ENCODE measurements at regions not wholly inside any gene's neighbourhood (a gene's known extent, or its start where the extent isn't known, plus 50 kb on each side); places are given as distances from the start of the nearest gene placed in this dataset.
A peak's percentile ranks its signal among the peaks of the same experiment; 100 is the strongest.

- Mint-ChIP-seq H3K36me3 (ENCODE audit: insufficient read depth, unreplicated experiment) (no peaks in the 10 kb centered on the region), H3K9me3 (ENCODE audit: unreplicated experiment) (no peaks in the 10 kb centered on the region), H3K4me1 (ENCODE audit: low read depth, unreplicated experiment) (no peaks in the 10 kb centered on the region), H3K27me3 (ENCODE audit: insufficient read depth, unreplicated experiment) (peaks cover 2% of the 10 kb centered on the region), H3K27ac (ENCODE audit: unreplicated experiment) (no peak overlapping the region), H3K4me3 (ENCODE audit: unreplicated experiment) (no peak overlapping the region)
- TF ChIP-seq CTCF (IDR thresholded peaks at IDR 0.05; ENCODE audit: insufficient read depth in 1 of 2, low read depth in 1 of 2, low read length in 1 of 2, severe bottlenecking in 1 of 2, unreplicated experiment in 1 of 2): no peak
- Histone ChIP-seq H3K9me3 (no peaks in the 10 kb centered on the region), H3K4me1 (no peaks in the 10 kb centered on the region), H3K27me3 (replicated peaks; ENCODE audit: control insufficient read depth, insufficient read depth, low read length) (no peaks in the 10 kb centered on the region), H3K36me3 (ENCODE audit: control insufficient read depth, insufficient read depth, low read length) (no peaks in the 10 kb centered on the region), H3K4me3 (ENCODE audit: low read depth, low read length) (no peak overlapping the region)
- no TSS peak for BruUV-seq (replicated peaks)
- intact Hi-C loops (cut with micrococcal nuclease; ENCODE audit: unreplicated experiment): no loop called here
- ChIA-PET CTCF (no interaction called here), POLR2A (no interaction called here)
- DNase-seq: no peak
Measured at GRCh38 chr5:100434815-100435214, 100.4 kb upstream of the FAM174A start.

GRCh38 chr5:100432741-100433140 is 102.4 kb upstream of the FAM174A start:
- H3K9me3 ChIP-seq: no peaks in the 10 kb centered on the region
- DNase-seq: no peak
- no peaks in the 10 kb centered on the region for H3K27me3 ChIP-seq (replicated peaks; ENCODE audit: control insufficient read depth, insufficient read depth, low read length)
- no peaks in the 10 kb centered on the region for H3K4me1 Mint-ChIP-seq (ENCODE audit: low read depth, unreplicated experiment)
- H3K4me3 Mint-ChIP-seq (ENCODE audit: unreplicated experiment): no peak overlapping the region
- no peak for TF ChIP-seq CTCF (IDR thresholded peaks at IDR 0.05; ENCODE audit: insufficient read depth in 1 of 2, low read depth in 1 of 2, low read length in 1 of 2, severe bottlenecking in 1 of 2, unreplicated experiment in 1 of 2)
- H3K27me3 Mint-ChIP-seq (ENCODE audit: insufficient read depth, unreplicated experiment): peaks cover 2% of the 10 kb centered on the region
- no TSS peak for BruUV-seq (replicated peaks)
- intact Hi-C loops (cut with micrococcal nuclease; ENCODE audit: unreplicated experiment): no loop called here
- H3K36me3 Mint-ChIP-seq (ENCODE audit: insufficient read depth, unreplicated experiment): no peaks in the 10 kb centered on the region
- ChIA-PET CTCF (interaction anchor here (0.7 kb wide), 1 partner anchor 163 kb away, joined by 3 read pairs; no protein-coding TSS in a partner anchor), POLR2A (no interaction called here)
- no peak overlapping the region for H3K27ac Mint-ChIP-seq (ENCODE audit: unreplicated experiment)
- no peak overlapping the region for H3K4me3 ChIP-seq (ENCODE audit: low read depth, low read length)
- no peaks in the 10 kb centered on the region for H3K9me3 Mint-ChIP-seq (ENCODE audit: unreplicated experiment)
- no peaks in the 10 kb centered on the region for H3K4me1 ChIP-seq
- no peaks in the 10 kb centered on the region for H3K36me3 ChIP-seq (ENCODE audit: control insufficient read depth, insufficient read depth, low read length)

GRCh38 chr5:100430268-100431195 is 104.6 kb upstream of the FAM174A start:
- no peak overlapping the region for H3K4me3 Mint-ChIP-seq (ENCODE audit: unreplicated experiment)
- Histone ChIP-seq H3K36me3 (ENCODE audit: control insufficient read depth, insufficient read depth, low read length) (no peaks in the 10 kb centered on the region), H3K27me3 (replicated peaks; ENCODE audit: control insufficient read depth, insufficient read depth, low read length) (no peaks in the 10 kb centered on the region), H3K4me1 (no peaks in the 10 kb centered on the region), H3K9me3 (no peaks in the 10 kb centered on the region), H3K4me3 (ENCODE audit: low read depth, low read length) (no peak overlapping the region)
- no peaks in the 10 kb centered on the region for H3K36me3 Mint-ChIP-seq (ENCODE audit: insufficient read depth, unreplicated experiment)
- ChIA-PET CTCF (interaction anchor here (0.7 to 0.9 kb wide), 3 partner anchors 960 to 1326 kb away, joined by 3 read pairs; no protein-coding TSS in a partner anchor), POLR2A (no interaction called here)
- intact Hi-C loops (cut with micrococcal nuclease; ENCODE audit: unreplicated experiment): loop anchor here (1.0 kb wide), 1 partner anchor 90 kb away; no protein-coding TSS in a partner anchor
- DNase-seq: peak; percentile 42 to 63
- BruUV-seq (replicated peaks): no TSS peak
- no peaks in the 10 kb centered on the region for H3K9me3 Mint-ChIP-seq (ENCODE audit: unreplicated experiment)
- H3K27me3 Mint-ChIP-seq (ENCODE audit: insufficient read depth, unreplicated experiment): no peaks in the 10 kb centered on the region
- no peak overlapping the region for H3K27ac Mint-ChIP-seq (ENCODE audit: unreplicated experiment)
- peak; percentile 76 to 94 for TF ChIP-seq CTCF (IDR thresholded peaks at IDR 0.05; ENCODE audit: insufficient read depth in 1 of 2, low read depth in 1 of 2, low read length in 1 of 2, severe bottlenecking in 1 of 2, unreplicated experiment in 1 of 2)
- no peaks in the 10 kb centered on the region for H3K4me1 Mint-ChIP-seq (ENCODE audit: low read depth, unreplicated experiment)
